ENCODE measurements at regions not wholly inside any gene's neighbourhood (a gene's known extent, or its start where the extent isn't known, plus 50 kb on each side); places are given as distances from the start of the nearest gene placed in this dataset.

DNA sequence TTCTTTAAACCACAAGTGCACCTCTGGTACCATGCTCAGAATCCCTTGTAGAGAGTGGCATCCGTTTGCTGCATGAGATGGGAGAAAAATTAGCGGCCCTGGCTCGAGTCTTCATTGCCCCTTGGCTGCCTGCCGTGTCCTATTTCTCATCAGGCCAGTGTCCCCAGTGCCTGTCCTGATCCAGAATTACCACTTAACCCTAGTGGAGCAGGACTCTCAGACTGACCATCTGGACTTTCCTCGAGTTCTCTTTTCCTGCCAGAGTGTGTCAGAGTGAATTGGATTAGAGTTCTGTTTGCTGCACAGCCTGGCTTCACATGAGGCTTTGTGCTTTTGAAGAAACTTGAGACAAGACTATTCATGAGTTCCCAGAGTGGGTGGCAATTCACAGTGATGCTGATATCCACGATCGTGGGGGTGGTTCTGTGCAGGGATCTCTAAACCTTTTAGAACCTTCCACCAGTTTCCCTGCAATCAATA lies 92.6 kb downstream of the C9orf152 start:
- H3K9me3 ChIP-seq (ENCODE audit: control insufficient read depth, insufficient read depth, low read length) = no peaks in the 10 kb centered on the region
- peak overlapping the region; percentile 71 for H3K27ac ChIP-seq (ENCODE audit: low read depth, low read length)
- no peak overlapping the region for H3K4me3 ChIP-seq (ENCODE audit: low read depth, low read length)
- H3K4me1 ChIP-seq (ENCODE audit: control insufficient read depth, insufficient read depth, low read length) = peaks cover 5% of the 10 kb centered on the region
- WGBS (ENCODE audit: insufficient coverage) = 45% methylated on average over 5 of the region's 7 CpGs
- H3K36me3 ChIP-seq (ENCODE audit: control insufficient read depth, insufficient read depth, low read length) = no peaks in the 10 kb centered on the region
- H3K27me3 ChIP-seq (ENCODE audit: control insufficient read depth, insufficient read depth, low read length) = no peaks in the 10 kb centered on the region
- DNase-seq (ENCODE audit: low read depth in 4 of 6, low spot score in 6 of 6) = no peak

- H3K4me1 ChIP-seq (ENCODE audit: control insufficient read depth, insufficient read depth, low read length) = peaks cover 5% of the 10 kb centered on the region
- 100% methylated on average over 1 of the region's 14 CpGs for WGBS (ENCODE audit: insufficient coverage)
- no peaks in the 10 kb centered on the region for H3K9me3 ChIP-seq (ENCODE audit: control insufficient read depth, insufficient read depth, low read length)
- no peaks in the 10 kb centered on the region for H3K36me3 ChIP-seq (ENCODE audit: control insufficient read depth, insufficient read depth, low read length)
- no peak for DNase-seq (ENCODE audit: low read depth in 4 of 6, low spot score in 6 of 6)
- no peak overlapping the region for H3K4me3 ChIP-seq (ENCODE audit: low read depth, low read length)
- peak overlapping the region; percentile 71 for H3K27ac ChIP-seq (ENCODE audit: low read depth, low read length)
- H3K27me3 ChIP-seq (ENCODE audit: control insufficient read depth, insufficient read depth, low read length) = no peaks in the 10 kb centered on the region
Observed at GRCh38 chr9:110115826-110116542, 92.0 kb downstream of the C9orf152 start.

DNA sequence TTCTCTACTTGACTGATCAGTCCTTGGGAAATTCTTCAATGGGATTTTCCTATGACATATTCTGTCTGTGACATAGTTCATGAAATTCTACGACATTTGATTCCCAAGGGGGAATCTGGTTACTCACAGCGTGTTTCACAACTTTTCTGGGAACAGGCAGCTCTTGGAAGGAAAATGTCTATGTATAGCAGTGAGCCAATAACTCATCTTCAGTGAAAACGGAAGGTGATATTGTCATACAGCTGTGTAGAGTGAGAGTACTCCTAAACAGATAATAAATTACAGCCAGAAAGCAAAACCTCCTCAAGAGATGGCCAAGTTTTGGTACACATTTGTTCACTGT lies 91.4 kb downstream of the C9orf152 start:
- WGBS (ENCODE audit: insufficient coverage) = no CpG with 5 or more reads among the region's 3 CpGs
- Histone ChIP-seq H3K27me3 (ENCODE audit: control insufficient read depth, insufficient read depth, low read length) (no peaks in the 10 kb centered on the region), H3K36me3 (ENCODE audit: control insufficient read depth, insufficient read depth, low read length) (no peaks in the 10 kb centered on the region), H3K9me3 (ENCODE audit: control insufficient read depth, insufficient read depth, low read length) (no peaks in the 10 kb centered on the region), H3K4me3 (ENCODE audit: low read depth, low read length) (no peak overlapping the region), H3K4me1 (ENCODE audit: control insufficient read depth, insufficient read depth, low read length) (peaks cover 5% of the 10 kb centered on the region), H3K27ac (ENCODE audit: low read depth, low read length) (no peak overlapping the region)
- no peak for DNase-seq (ENCODE audit: low read depth in 4 of 6, low spot score in 6 of 6)

DNA sequence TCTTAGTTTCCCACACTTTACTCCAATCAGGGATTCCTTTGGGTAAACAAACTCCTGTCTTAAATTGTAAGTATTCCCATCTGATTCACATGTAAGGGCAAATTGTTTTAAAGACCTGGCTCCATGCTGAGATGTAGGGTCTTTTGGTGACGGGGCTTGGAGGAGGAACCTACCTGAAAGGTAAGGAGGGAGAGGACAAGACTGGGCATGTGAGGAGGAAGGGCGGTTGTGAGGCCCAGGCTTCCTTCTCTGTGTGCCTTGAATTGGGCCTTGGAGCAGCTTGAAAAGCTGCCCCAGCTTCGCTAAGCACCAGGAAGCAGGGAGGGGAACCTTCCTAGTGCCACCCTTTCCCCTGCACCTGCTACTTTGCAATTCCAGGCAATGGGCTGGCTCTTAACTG lies 86.8 kb downstream of the C9orf152 start:
- H3K9me3 ChIP-seq (ENCODE audit: control insufficient read depth, insufficient read depth, low read length) = no peaks in the 10 kb centered on the region
- peaks cover 6% of the 10 kb centered on the region for H3K4me1 ChIP-seq (ENCODE audit: control insufficient read depth, insufficient read depth, low read length)
- H3K27ac ChIP-seq (ENCODE audit: low read depth, low read length) = no peak overlapping the region
- H3K27me3 ChIP-seq (ENCODE audit: control insufficient read depth, insufficient read depth, low read length) = no peaks in the 10 kb centered on the region
- 94% methylated on average over 3 of the region's 3 CpGs for WGBS (ENCODE audit: insufficient coverage)
- no peak overlapping the region for H3K4me3 ChIP-seq (ENCODE audit: low read depth, low read length)
- DNase-seq (ENCODE audit: low read depth in 4 of 6, low spot score in 6 of 6) = no peak
- no peaks in the 10 kb centered on the region for H3K36me3 ChIP-seq (ENCODE audit: control insufficient read depth, insufficient read depth, low read length)

DNA sequence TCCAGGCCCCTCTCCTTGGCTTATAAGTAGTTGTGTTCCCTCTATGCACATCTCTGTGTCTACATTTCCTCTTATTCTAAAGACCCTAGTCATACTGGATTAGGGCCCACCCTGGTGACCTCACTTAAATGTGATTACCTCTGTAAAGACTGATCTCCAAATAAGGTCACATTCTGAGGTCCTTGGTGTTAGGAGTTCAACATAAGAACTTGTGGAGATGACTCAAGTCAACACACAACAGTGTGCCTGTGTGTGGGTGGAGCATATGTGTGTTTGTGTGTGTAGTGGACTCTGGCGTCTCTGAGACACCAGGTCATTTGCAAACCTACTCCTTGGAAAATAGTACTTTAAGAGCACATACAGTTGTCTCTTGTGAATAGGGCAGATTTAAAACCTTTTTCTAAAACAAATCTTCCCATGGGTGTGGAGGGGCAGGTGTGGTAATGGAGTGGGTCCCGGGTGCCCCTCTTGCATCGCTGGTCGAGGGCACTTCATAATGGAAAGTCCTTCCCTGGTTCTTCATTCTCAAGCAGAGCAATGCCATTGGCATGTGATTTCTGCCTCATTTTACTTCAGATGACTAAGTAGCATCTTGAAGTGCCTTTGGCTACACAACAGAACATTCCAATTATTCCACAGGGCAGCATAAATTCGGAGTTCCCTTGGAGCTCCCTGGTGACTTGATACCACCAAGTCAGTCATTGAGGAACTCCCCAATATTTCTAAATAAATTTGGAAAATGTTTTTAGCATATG lies 84.4 kb downstream of the C9orf152 start:
- no peak for DNase-seq (ENCODE audit: low read depth in 4 of 6, low spot score in 6 of 6)
- WGBS (ENCODE audit: insufficient coverage) = 80% methylated on average over 2 of the region's 5 CpGs
- no peaks in the 10 kb centered on the region for H3K27me3 ChIP-seq (ENCODE audit: control insufficient read depth, insufficient read depth, low read length)
- H3K4me1 ChIP-seq (ENCODE audit: control insufficient read depth, insufficient read depth, low read length) = peaks cover 13% of the 10 kb centered on the region
- H3K9me3 ChIP-seq (ENCODE audit: control insufficient read depth, insufficient read depth, low read length) = no peaks in the 10 kb centered on the region
- no peak overlapping the region for H3K4me3 ChIP-seq (ENCODE audit: low read depth, low read length)
- no peaks in the 10 kb centered on the region for H3K36me3 ChIP-seq (ENCODE audit: control insufficient read depth, insufficient read depth, low read length)
- no peak overlapping the region for H3K27ac ChIP-seq (ENCODE audit: low read depth, low read length)

GRCh38 chr9:110124439-110124838 lies 83.5 kb downstream of the C9orf152 start:
- no peaks in the 10 kb centered on the region for H3K36me3 ChIP-seq (ENCODE audit: control insufficient read depth, insufficient read depth, low read length)
- WGBS (ENCODE audit: insufficient coverage) = 72% methylated on average over 4 of the region's 4 CpGs
- no peak for DNase-seq (ENCODE audit: low read depth in 4 of 6, low spot score in 6 of 6)
- no peak overlapping the region for H3K4me3 ChIP-seq (ENCODE audit: low read depth, low read length)
- H3K27me3 ChIP-seq (ENCODE audit: control insufficient read depth, insufficient read depth, low read length) = no peaks in the 10 kb centered on the region
- H3K4me1 ChIP-seq (ENCODE audit: control insufficient read depth, insufficient read depth, low read length) = peaks cover 13% of the 10 kb centered on the region
- peak overlapping the region; percentile 90 for H3K27ac ChIP-seq (ENCODE audit: low read depth, low read length)
- no peaks in the 10 kb centered on the region for H3K9me3 ChIP-seq (ENCODE audit: control insufficient read depth, insufficient read depth, low read length)

- 34% methylated on average over 15 of the region's 16 CpGs for WGBS (ENCODE audit: insufficient coverage)
- Histone ChIP-seq H3K4me1 (ENCODE audit: control insufficient read depth, insufficient read depth, low read length) (peaks cover 13% of the 10 kb centered on the region), H3K4me3 (ENCODE audit: low read depth, low read length) (peak overlapping the region; percentile 4)
Observed at GRCh38 chr9:110125207-110125751, 82.7 kb downstream of the C9orf152 start.

DNA sequence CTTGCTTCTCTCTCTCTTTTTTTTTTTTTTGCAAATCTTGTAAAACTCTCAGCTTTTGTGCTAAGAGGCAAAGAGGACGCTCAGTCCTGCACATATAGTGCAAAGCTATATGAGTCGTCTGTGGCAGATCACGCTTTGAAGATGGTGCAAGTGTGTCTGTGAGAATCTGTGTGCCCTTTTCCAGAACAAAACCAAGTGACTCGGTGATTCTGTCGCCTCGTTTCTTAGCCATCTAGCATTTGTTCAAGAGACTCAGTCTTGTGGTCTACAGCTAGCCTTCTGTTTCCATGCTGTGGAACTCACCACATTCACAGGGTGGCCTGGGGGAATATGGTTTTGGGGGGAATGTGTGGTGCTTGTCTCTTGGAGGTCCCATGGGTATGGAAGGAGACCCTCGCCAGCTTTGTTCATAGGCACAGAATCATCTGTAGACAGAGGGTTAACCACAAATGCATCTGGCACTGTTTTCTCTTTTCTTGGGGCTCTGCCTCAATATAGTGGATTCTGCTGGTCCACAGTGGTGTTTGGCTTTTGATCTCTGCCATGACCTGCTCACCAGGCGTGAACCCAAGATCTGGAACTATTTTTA lies 82.1 kb downstream of the C9orf152 start:
- Histone ChIP-seq H3K36me3 (ENCODE audit: control insufficient read depth, insufficient read depth, low read length) (no peaks in the 10 kb centered on the region), H3K27ac (ENCODE audit: low read depth, low read length) (peak overlapping the region; percentile 90), H3K4me3 (ENCODE audit: low read depth, low read length) (peak overlapping the region; percentile 4), H3K9me3 (ENCODE audit: control insufficient read depth, insufficient read depth, low read length) (no peaks in the 10 kb centered on the region), H3K27me3 (ENCODE audit: control insufficient read depth, insufficient read depth, low read length) (no peaks in the 10 kb centered on the region), H3K4me1 (ENCODE audit: control insufficient read depth, insufficient read depth, low read length) (peaks cover 13% of the 10 kb centered on the region)
- DNase-seq (ENCODE audit: low read depth in 4 of 6, low spot score in 6 of 6) = no peak
- WGBS (ENCODE audit: insufficient coverage) = 85% methylated on average over 7 of the region's 8 CpGs

More at GRCh38 chr9:110125207-110125751, 82.7 kb downstream of the C9orf152 start:
- H3K36me3 ChIP-seq (ENCODE audit: control insufficient read depth, insufficient read depth, low read length) = no peaks in the 10 kb centered on the region
- H3K27ac ChIP-seq (ENCODE audit: low read depth, low read length) = peak overlapping the region; percentile 90
- no peaks in the 10 kb centered on the region for H3K9me3 ChIP-seq (ENCODE audit: control insufficient read depth, insufficient read depth, low read length)
- no peaks in the 10 kb centered on the region for H3K27me3 ChIP-seq (ENCODE audit: control insufficient read depth, insufficient read depth, low read length)
- peak in 4 of 6 donors; percentile 22 to 80 (median 40) for DNase-seq (ENCODE audit: low read depth in 4 of 6, low spot score in 6 of 6)

DNA sequence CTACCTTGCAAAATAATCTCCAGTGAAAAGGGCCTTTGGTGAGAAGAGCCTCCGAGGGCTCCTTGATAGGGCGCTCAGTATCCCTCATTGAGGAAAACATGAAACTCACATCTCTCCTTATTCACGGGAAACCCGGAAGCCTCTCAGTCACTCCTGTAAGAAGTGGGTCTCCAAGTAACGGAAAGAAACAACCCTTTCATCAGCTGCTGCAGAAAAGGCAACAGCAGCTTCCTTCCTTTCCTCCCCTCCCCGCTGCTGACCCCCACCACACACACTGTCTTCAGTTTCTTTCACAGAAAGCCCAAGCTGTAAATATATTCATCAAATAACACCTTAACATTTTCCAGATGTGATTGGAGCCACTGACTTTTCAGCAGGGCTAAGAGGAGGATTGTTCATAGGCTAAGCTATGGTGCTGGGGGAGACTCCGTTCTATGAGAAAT lies 81.4 kb downstream of the C9orf152 start:
- Histone ChIP-seq H3K27me3 (ENCODE audit: control insufficient read depth, insufficient read depth, low read length) (no peaks in the 10 kb centered on the region), H3K36me3 (ENCODE audit: control insufficient read depth, insufficient read depth, low read length) (no peaks in the 10 kb centered on the region), H3K4me3 (ENCODE audit: low read depth, low read length) (peak overlapping the region; percentile 4), H3K27ac (ENCODE audit: low read depth, low read length) (peak overlapping the region; percentile 90), H3K4me1 (ENCODE audit: control insufficient read depth, insufficient read depth, low read length) (peaks cover 13% of the 10 kb centered on the region), H3K9me3 (ENCODE audit: control insufficient read depth, insufficient read depth, low read length) (no peaks in the 10 kb centered on the region)
- WGBS (ENCODE audit: insufficient coverage) = 64% methylated on average over 5 of the region's 7 CpGs
- no peak for DNase-seq (ENCODE audit: low read depth in 4 of 6, low spot score in 6 of 6)

All from spinal cord (tissue), 9 donors.